ENCODE measurements at regions not wholly inside any gene's neighbourhood (a gene's known extent, or its start where the extent isn't known, plus 50 kb on each side); places are given as distances from the start of the nearest gene placed in this dataset.
"Not testable (repeated sequence)": the region's sequence is repeated elsewhere in the genome, so short reads cannot be mapped to it uniquely, and the experiment has no call there.

DNA sequence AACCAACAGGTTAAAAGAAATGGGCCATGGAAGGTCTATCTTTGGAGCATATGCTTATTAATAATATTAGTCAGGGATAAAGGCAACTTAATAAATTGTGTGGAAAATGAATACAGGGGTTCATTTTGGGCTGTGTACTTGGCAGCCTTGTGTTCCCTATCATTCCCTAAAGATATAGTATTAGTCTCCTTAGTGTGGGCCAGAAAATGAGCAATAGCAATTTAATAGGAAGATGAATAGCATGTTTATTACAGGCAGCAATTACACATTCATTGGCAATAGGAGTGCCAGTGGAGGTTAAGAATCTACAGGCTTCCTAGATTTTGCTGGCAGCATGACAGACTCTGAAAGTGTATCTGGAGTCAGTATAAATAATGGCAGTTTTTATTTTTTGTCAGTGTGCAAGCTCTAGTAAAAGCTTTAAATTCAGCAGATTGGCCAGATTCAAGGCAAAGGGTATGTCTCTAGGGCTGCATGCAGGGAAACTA, 98.7 kb upstream of the MTLN start:
- H3K4me3 ChIP-seq (ENCODE audit: low read length in 2 of 2); H3K27me3 ChIP-seq (ENCODE audit: control insufficient read depth in 2 of 2, insufficient read depth in 1 of 2, low read length in 1 of 2); DNase-seq (ENCODE audit: low read depth in 6 of 9, low spot score in 9 of 9); H3K9me3 ChIP-seq (ENCODE audit: control insufficient read depth in 2 of 2, insufficient read depth in 1 of 2, low read length in 1 of 2); H3K36me3 ChIP-seq (ENCODE audit: control insufficient read depth in 2 of 2, insufficient read depth in 2 of 2, low read length in 1 of 2); H3K4me1 ChIP-seq (ENCODE audit: control insufficient read depth in 2 of 2, insufficient read depth in 2 of 2, low read length in 2 of 2); H3K27ac ChIP-seq (ENCODE audit: low read depth in 1 of 2, low read length in 1 of 2): not testable (repeated sequence)

DNA sequence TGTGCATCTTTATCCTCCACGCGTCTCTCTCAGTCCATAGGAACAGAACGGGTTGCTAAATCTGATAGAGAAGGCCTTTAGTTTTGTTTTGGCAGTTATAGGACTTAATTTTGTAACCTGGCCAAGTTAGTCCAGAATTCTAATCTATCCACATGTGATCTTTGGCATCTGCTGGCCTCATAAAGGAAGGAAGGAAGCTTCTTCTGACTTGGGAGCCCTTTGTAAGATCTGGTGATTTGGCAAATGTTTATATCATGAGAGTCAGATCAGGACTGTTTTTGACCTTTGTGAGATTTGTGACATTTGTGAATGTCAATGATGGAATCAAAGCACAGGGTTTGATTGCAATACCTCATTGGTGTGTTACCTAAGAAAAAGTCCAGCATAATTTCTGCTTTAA, 96.4 kb upstream of the MTLN start:
- DNase-seq (ENCODE audit: low read depth in 6 of 9, low spot score in 9 of 9); H3K9me3 ChIP-seq (ENCODE audit: control insufficient read depth in 2 of 2, insufficient read depth in 1 of 2, low read length in 1 of 2); H3K27me3 ChIP-seq (ENCODE audit: control insufficient read depth in 2 of 2, insufficient read depth in 1 of 2, low read length in 1 of 2); H3K36me3 ChIP-seq (ENCODE audit: control insufficient read depth in 2 of 2, insufficient read depth in 2 of 2, low read length in 1 of 2); H3K27ac ChIP-seq (ENCODE audit: low read depth in 1 of 2, low read length in 1 of 2); H3K4me3 ChIP-seq (ENCODE audit: low read length in 2 of 2); H3K4me1 ChIP-seq (ENCODE audit: control insufficient read depth in 2 of 2, insufficient read depth in 2 of 2, low read length in 2 of 2): not testable (repeated sequence)
- WGBS: 95% methylated on average over 2 of the region's 3 CpGs

DNA sequence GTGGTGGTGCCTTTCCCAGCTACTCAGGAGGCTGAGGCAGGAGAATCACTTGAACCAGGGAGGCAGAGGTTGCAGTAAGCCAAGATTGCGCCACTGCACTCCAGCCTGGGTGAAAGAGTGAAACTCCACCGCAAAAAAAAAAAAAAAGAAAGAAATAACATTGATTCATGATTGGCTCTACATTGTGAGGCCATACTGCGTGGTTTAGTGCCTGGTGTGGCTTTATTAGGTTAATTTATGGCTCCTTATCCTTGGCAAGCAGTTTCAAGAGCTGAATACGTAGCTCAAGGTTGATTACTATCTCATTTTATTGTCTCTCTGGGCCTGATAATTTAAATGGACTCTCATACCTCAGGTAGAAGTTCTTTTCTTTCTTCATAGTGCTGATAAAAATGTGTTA, 80.5 kb upstream of the MTLN start:
- H3K4me1 ChIP-seq (ENCODE audit: control insufficient read depth in 2 of 2, insufficient read depth in 2 of 2, low read length in 2 of 2); H3K9me3 ChIP-seq (ENCODE audit: control insufficient read depth in 2 of 2, insufficient read depth in 1 of 2, low read length in 1 of 2); H3K36me3 ChIP-seq (ENCODE audit: control insufficient read depth in 2 of 2, insufficient read depth in 2 of 2, low read length in 1 of 2); DNase-seq (ENCODE audit: low read depth in 6 of 9, low spot score in 9 of 9); H3K27me3 ChIP-seq (ENCODE audit: control insufficient read depth in 2 of 2, insufficient read depth in 1 of 2, low read length in 1 of 2); H3K4me3 ChIP-seq (ENCODE audit: low read length in 2 of 2); H3K27ac ChIP-seq (ENCODE audit: low read depth in 1 of 2, low read length in 1 of 2): not testable (repeated sequence)
- WGBS: 91% methylated on average over 3 of the region's 4 CpGs

DNA sequence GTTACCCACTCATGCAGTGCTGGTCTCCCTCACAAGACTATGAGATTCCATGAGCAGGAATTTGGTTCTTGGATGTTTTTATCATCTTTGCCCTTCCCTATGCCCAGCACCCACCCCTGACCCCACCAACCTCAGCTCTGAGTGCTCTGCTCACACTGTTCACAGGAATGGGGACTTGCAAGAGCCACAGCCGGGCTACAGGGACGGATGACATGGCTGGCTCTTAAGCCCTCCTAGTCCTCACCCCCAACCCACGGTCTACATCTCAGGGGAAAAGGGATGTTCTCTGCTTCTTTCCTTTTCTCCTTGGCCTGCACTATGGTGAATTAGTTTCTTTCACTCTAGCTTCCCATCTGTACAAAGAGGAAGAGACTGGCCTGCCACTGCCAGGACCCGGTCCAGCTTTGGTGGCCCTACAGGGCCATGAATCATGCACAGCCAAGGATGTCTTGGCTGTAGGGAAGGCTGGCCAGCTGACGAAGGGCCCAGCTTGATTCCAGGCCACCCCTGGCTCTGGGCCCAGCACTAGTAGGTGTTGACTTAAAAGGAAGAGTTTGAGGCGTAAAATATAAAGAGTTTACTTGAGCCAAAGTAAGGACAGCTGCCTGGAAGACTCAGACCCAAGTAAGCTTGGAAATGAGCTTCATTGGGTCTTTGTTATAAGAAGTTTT, 79.7 kb upstream of the MTLN start:
- not testable (repeated sequence) for H3K27ac ChIP-seq (ENCODE audit: low read depth in 1 of 2, low read length in 1 of 2); H3K27me3 ChIP-seq (ENCODE audit: control insufficient read depth in 2 of 2, insufficient read depth in 1 of 2, low read length in 1 of 2); H3K4me1 ChIP-seq (ENCODE audit: control insufficient read depth in 2 of 2, insufficient read depth in 2 of 2, low read length in 2 of 2); DNase-seq (ENCODE audit: low read depth in 6 of 9, low spot score in 9 of 9); H3K9me3 ChIP-seq (ENCODE audit: control insufficient read depth in 2 of 2, insufficient read depth in 1 of 2, low read length in 1 of 2); H3K4me3 ChIP-seq (ENCODE audit: low read length in 2 of 2); H3K36me3 ChIP-seq (ENCODE audit: control insufficient read depth in 2 of 2, insufficient read depth in 2 of 2, low read length in 1 of 2)
- WGBS: 93% methylated on average over 6 of the region's 6 CpGs

DNA sequence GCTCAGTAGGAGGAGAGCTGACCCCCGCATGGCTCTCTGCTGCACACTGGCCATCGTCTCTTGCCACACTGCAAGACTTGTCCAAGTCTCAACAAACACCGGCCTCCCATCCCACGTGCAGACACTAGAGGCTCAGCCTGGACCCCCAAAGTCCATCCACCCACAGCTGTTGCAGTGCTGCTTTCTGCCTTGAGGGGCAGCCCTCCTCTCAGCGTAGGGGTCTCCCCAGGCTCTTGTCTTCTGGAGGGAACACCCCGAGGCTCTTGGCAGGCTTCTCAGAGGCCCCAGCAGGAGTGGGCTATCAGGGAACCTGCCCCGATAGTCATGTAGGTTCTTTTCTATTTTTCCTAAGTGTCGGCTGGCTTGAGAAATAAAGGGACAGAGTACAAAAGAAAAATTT, 75.5 kb upstream of the MTLN start:
- H3K36me3 ChIP-seq (ENCODE audit: control insufficient read depth in 2 of 2, insufficient read depth in 2 of 2, low read length in 1 of 2); H3K27me3 ChIP-seq (ENCODE audit: control insufficient read depth in 2 of 2, insufficient read depth in 1 of 2, low read length in 1 of 2); H3K9me3 ChIP-seq (ENCODE audit: control insufficient read depth in 2 of 2, insufficient read depth in 1 of 2, low read length in 1 of 2); H3K27ac ChIP-seq (ENCODE audit: low read depth in 1 of 2, low read length in 1 of 2); H3K4me3 ChIP-seq (ENCODE audit: low read length in 2 of 2); H3K4me1 ChIP-seq (ENCODE audit: control insufficient read depth in 2 of 2, insufficient read depth in 2 of 2, low read length in 2 of 2); DNase-seq (ENCODE audit: low read depth in 6 of 9, low spot score in 9 of 9): not testable (repeated sequence)
- WGBS: no CpG with 5 or more reads among the region's 8 CpGs

DNA sequence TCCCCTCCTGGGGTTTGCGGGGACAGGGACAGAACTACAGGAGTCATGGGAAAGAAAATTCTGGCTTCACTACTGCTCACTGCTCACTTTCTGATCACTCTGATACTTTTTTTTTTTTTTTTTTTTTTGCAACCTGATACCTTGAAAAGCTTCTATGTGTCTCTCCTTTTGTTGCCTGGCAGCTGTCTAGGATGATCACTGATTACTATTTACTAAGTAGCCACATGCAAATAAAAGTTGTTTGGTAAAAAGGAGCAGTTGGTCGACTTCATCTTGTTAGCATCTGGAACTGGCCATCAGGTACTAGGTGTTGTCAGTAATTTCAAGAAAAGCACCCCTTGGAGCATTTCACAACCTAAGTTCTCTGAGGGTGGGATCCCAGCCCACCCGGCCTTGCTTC, 74.9 kb upstream of the MTLN start:
- H3K36me3 ChIP-seq (ENCODE audit: control insufficient read depth in 2 of 2, insufficient read depth in 2 of 2, low read length in 1 of 2); H3K9me3 ChIP-seq (ENCODE audit: control insufficient read depth in 2 of 2, insufficient read depth in 1 of 2, low read length in 1 of 2); DNase-seq (ENCODE audit: low read depth in 6 of 9, low spot score in 9 of 9); H3K27me3 ChIP-seq (ENCODE audit: control insufficient read depth in 2 of 2, insufficient read depth in 1 of 2, low read length in 1 of 2); H3K4me1 ChIP-seq (ENCODE audit: control insufficient read depth in 2 of 2, insufficient read depth in 2 of 2, low read length in 2 of 2); H3K27ac ChIP-seq (ENCODE audit: low read depth in 1 of 2, low read length in 1 of 2); H3K4me3 ChIP-seq (ENCODE audit: low read length in 2 of 2): not testable (repeated sequence)
- WGBS: no CpG with 5 or more reads among the region's 3 CpGs

DNA sequence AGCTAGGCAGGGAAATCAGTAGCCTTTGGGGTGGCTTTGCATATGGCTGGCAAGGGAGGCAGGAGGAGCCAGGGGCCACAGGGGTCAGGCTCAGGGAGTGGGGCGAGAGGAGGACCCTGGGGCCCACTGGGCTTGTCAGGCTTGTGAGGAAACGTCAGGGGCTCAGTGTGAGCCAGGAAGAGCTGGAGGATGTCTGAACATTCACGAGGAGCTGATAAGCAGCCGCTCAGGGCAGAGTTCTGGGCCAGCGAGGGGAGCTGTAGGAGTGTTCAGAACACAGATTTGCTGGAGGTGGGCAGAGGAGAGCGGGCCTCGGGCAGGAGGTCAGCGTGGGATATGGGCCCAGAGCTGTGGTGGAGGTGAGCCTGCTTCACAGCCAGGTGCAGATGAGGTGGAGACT, 72.7 kb upstream of the MTLN start:
- not testable (repeated sequence) for DNase-seq (ENCODE audit: low read depth in 6 of 9, low spot score in 9 of 9); H3K4me1 ChIP-seq (ENCODE audit: control insufficient read depth in 2 of 2, insufficient read depth in 2 of 2, low read length in 2 of 2); H3K27me3 ChIP-seq (ENCODE audit: control insufficient read depth in 2 of 2, insufficient read depth in 1 of 2, low read length in 1 of 2); H3K27ac ChIP-seq (ENCODE audit: low read depth in 1 of 2, low read length in 1 of 2); H3K36me3 ChIP-seq (ENCODE audit: control insufficient read depth in 2 of 2, insufficient read depth in 2 of 2, low read length in 1 of 2); H3K4me3 ChIP-seq (ENCODE audit: low read length in 2 of 2); H3K9me3 ChIP-seq (ENCODE audit: control insufficient read depth in 2 of 2, insufficient read depth in 1 of 2, low read length in 1 of 2)
- no CpG with 5 or more reads among the region's 8 CpGs for WGBS

DNA sequence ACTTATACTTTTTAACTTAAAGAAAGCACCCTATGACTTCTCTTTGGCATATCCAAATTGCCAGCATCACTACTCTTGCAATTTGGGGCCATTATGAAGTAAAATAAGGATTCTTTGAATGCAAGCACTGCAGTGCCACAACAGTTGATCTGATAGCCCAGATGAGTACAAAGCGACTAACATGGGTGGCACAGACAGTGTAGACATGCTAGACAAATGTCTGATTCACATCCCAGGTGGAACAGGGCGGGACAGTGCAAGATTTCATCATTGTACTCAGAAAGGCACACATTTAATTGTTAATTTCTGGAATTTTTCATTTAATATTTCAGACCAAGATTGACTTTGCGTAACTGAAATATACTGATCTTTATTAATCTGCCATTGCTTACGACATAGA, 68.5 kb upstream of the MTLN start:
- H3K27ac ChIP-seq (ENCODE audit: low read depth in 1 of 2, low read length in 1 of 2); H3K4me1 ChIP-seq (ENCODE audit: control insufficient read depth in 2 of 2, insufficient read depth in 2 of 2, low read length in 2 of 2); H3K36me3 ChIP-seq (ENCODE audit: control insufficient read depth in 2 of 2, insufficient read depth in 2 of 2, low read length in 1 of 2); DNase-seq (ENCODE audit: low read depth in 6 of 9, low spot score in 9 of 9); H3K4me3 ChIP-seq (ENCODE audit: low read length in 2 of 2); H3K9me3 ChIP-seq (ENCODE audit: control insufficient read depth in 2 of 2, insufficient read depth in 1 of 2, low read length in 1 of 2); H3K27me3 ChIP-seq (ENCODE audit: control insufficient read depth in 2 of 2, insufficient read depth in 1 of 2, low read length in 1 of 2): not testable (repeated sequence)
- WGBS: 99% methylated on average over 2 of the region's 4 CpGs

DNA sequence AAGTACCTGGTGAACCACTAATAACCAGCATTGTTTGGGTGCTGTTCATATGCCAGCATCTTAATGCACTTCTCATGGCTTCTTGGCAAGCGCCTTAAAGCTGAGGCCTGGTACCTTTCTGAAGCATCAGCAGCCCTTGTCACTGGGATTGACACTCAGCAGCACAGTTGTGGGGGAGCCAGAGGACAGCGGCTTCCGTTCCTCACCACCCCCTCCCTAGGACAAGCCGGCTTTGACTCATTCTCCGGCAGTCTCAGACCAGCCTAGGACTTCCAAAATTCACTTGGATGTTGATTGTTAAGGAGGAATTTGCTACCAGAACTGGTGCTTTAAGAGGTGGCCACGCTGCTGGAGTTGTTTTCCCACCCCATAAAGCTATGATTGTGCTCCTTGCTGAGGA, 64.7 kb upstream of the MTLN start:
- H3K27me3 ChIP-seq (ENCODE audit: control insufficient read depth in 2 of 2, insufficient read depth in 1 of 2, low read length in 1 of 2); H3K4me3 ChIP-seq (ENCODE audit: low read length in 2 of 2); DNase-seq (ENCODE audit: low read depth in 6 of 9, low spot score in 9 of 9); H3K9me3 ChIP-seq (ENCODE audit: control insufficient read depth in 2 of 2, insufficient read depth in 1 of 2, low read length in 1 of 2); H3K4me1 ChIP-seq (ENCODE audit: control insufficient read depth in 2 of 2, insufficient read depth in 2 of 2, low read length in 2 of 2); H3K27ac ChIP-seq (ENCODE audit: low read depth in 1 of 2, low read length in 1 of 2); H3K36me3 ChIP-seq (ENCODE audit: control insufficient read depth in 2 of 2, insufficient read depth in 2 of 2, low read length in 1 of 2): not testable (repeated sequence)
- no CpG with 5 or more reads among the region's 6 CpGs for WGBS

DNA sequence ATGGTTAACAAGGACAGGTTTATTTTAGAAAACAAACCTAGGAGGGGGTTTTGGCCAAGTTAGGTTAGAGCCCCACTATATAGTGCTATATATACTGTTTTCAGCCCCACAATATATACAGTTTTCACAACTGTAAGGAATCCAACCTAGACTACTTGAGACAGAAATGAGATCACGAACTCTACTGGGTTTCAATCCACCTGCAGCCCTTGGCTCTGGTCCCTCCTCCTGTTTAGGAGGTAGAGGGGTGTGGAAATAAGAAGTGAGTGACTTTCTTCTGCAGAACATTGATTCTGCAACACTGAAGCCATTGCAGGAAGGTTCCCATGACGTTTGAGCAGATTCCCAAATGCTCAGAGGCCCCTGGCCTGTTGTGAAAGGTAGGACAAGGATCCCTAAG, 63.7 kb upstream of the MTLN start:
- H3K27me3 ChIP-seq (ENCODE audit: control insufficient read depth in 2 of 2, insufficient read depth in 1 of 2, low read length in 1 of 2); H3K4me3 ChIP-seq (ENCODE audit: low read length in 2 of 2); H3K9me3 ChIP-seq (ENCODE audit: control insufficient read depth in 2 of 2, insufficient read depth in 1 of 2, low read length in 1 of 2); H3K36me3 ChIP-seq (ENCODE audit: control insufficient read depth in 2 of 2, insufficient read depth in 2 of 2, low read length in 1 of 2); DNase-seq (ENCODE audit: low read depth in 6 of 9, low spot score in 9 of 9); H3K27ac ChIP-seq (ENCODE audit: low read depth in 1 of 2, low read length in 1 of 2); H3K4me1 ChIP-seq (ENCODE audit: control insufficient read depth in 2 of 2, insufficient read depth in 2 of 2, low read length in 2 of 2): not testable (repeated sequence)
- WGBS: 78% methylated on average over 1 of the region's 2 CpGs

Measured in thymus (tissue), 11 donors.